Right cardiac atrium (tissue), 5 donors: ENCODE measurements at regions not wholly inside any gene's neighbourhood (a gene's known extent, or its start where the extent isn't known, plus 50 kb on each side); places are given as distances from the start of the nearest gene placed in this dataset.

Source experiments
- ATAC-seq, 2 donors: fragments of 200-7000 bp; cut with Tn5 transposase; one replicate each; pipeline versions ENCODE4 v1.8.0 to v1.9.1; 2020; ENCODE audit warnings: moderate library complexity in 2 of 2, mild to moderate bottlenecking in 1 of 2
- DNase-seq, 3 donors: peaks; one replicate each; pipeline ENCODE4 v3.0.0-alpha.2; 2020
- H3K27ac ChIP-seq: one replicate; pipeline ENCODE4 v1.5.1; 2013; ENCODE audit warnings: mild to moderate bottlenecking, low read length, control low read depth, moderate library complexity
- H3K27me3 ChIP-seq: one replicate; pipeline ENCODE4 v1.6.1; 2013; ENCODE audit not compliant: control insufficient read depth, insufficient read depth
- H3K4me1 ChIP-seq: one replicate; pipeline ENCODE4 v1.6.1; 2013; ENCODE audit warnings: low read length; ENCODE audit not compliant: control insufficient read depth, insufficient read depth
- H3K4me3 ChIP-seq: one replicate; pipeline ENCODE4 v1.5.1; 2013; ENCODE audit warnings: low read length, control low read depth
- H3K9me3 ChIP-seq: one replicate; pipeline ENCODE4 v1.6.1; 2013; ENCODE audit warnings: low read length; ENCODE audit not compliant: control insufficient read depth
- WGBS: extraction: QIAGEN DNeasy Blood & Tissue Kit; methylation state at CpG from one replicate; pipeline ENCODE4 v1.1.7; 2013; 5-methylcytosine and 5-hydroxymethylcytosine counted together
- intact Hi-C, 4 donors: fragments of 100-400 bp; cut with DNase I; formaldehyde crosslinking; loops; one replicate each; pipeline versions ENCODE4 v1.11.0 to v1.14.0; 2022 to 2023
- donor health status: healthy with polysubstance abuse.
- donor health status: DM: no; HTN: yes; CAD: no.
- donor health status: DM: no; HTN: no; CAD: no.
- donor health status: DM: no; HTN: yes; CAD: no; lungs with severe emphysema.
- donor health status: DM: yes; HTN: yes; CAD: no.

- Histone ChIP-seq H3K4me3 (no peak overlapping the region), H3K4me1 (no peaks in the 10 kb centered on the region), H3K9me3 (peaks cover 2% of the 10 kb centered on the region), H3K27me3 (no peaks in the 10 kb centered on the region), H3K27ac (no peak overlapping the region)
- ATAC-seq, result no peak
- WGBS, result 95% methylated on average over 2 of the region's 2 CpGs
- intact Hi-C loops, result no loop called here
- no peak for DNase-seq
These were observed 165.1 kb upstream of the SLC30A5 start for GRCh38 chr5:68928617-68929302.

GRCh38 chr5:68930139-68930538, 163.7 kb upstream of the SLC30A5 start:
- Histone ChIP-seq H3K27ac (no peak overlapping the region), H3K27me3 (no peaks in the 10 kb centered on the region), H3K4me3 (no peak overlapping the region), H3K4me1 (no peaks in the 10 kb centered on the region), H3K9me3 (peaks cover 2% of the 10 kb centered on the region)
- intact Hi-C loops, result no loop called here
- DNase-seq (no peak), ATAC-seq (no peak)
- 95% methylated on average over 5 of the region's 5 CpGs for WGBS

- no peak for ATAC-seq
- no peaks in the 10 kb centered on the region for H3K4me1 ChIP-seq
- intact Hi-C loops, result no loop called here
- no peak overlapping the region for H3K4me3 ChIP-seq
- DNase-seq, result no peak
- 87% methylated on average over 3 of the region's 3 CpGs for WGBS
- no peaks in the 10 kb centered on the region for H3K27me3 ChIP-seq
- peaks cover 2% of the 10 kb centered on the region for H3K9me3 ChIP-seq
- no peak overlapping the region for H3K27ac ChIP-seq
These were observed 160.9 kb upstream of the SLC30A5 start for GRCh38 chr5:68932830-68933434.

GRCh38 chr5:68942169-68942568, 151.6 kb upstream of the SLC30A5 start:
- 93% methylated on average over 2 of the region's 2 CpGs for WGBS
- no peaks in the 10 kb centered on the region for H3K4me1 ChIP-seq
- no peaks in the 10 kb centered on the region for H3K27me3 ChIP-seq
- ATAC-seq (no peak), DNase-seq (no peak)
- no peak overlapping the region for H3K27ac ChIP-seq
- H3K4me3 ChIP-seq, result no peak overlapping the region
- intact Hi-C loops, result no loop called here
- no peaks in the 10 kb centered on the region for H3K9me3 ChIP-seq

GRCh38 chr5:68946728-68947127, 147.1 kb upstream of the SLC30A5 start:
- no peak overlapping the region for H3K4me3 ChIP-seq
- H3K4me1 ChIP-seq, result peaks cover 9% of the 10 kb centered on the region
- intact Hi-C loops, result no loop called here
- H3K27ac ChIP-seq, result no peak overlapping the region
- no peaks in the 10 kb centered on the region for H3K9me3 ChIP-seq
- DNase-seq (no peak), ATAC-seq (no peak)
- H3K27me3 ChIP-seq, result no peaks in the 10 kb centered on the region
- 80% methylated on average over 3 of the region's 3 CpGs for WGBS

- no peaks in the 10 kb centered on the region for H3K9me3 ChIP-seq
- intact Hi-C loops, result no loop called here
- no peak overlapping the region for H3K4me3 ChIP-seq
- H3K4me1 ChIP-seq, result peaks cover 9% of the 10 kb centered on the region
- H3K27me3 ChIP-seq, result no peaks in the 10 kb centered on the region
- 23% methylated on average over 2 of the region's 2 CpGs for WGBS
- DNase-seq (no peak), ATAC-seq (no peak)
- H3K27ac ChIP-seq, result no peak overlapping the region
These were observed 145.8 kb upstream of the SLC30A5 start for GRCh38 chr5:68947986-68948385.

GRCh38 chr5:68949256-68949655, 144.6 kb upstream of the SLC30A5 start:
- Histone ChIP-seq H3K27me3 (no peaks in the 10 kb centered on the region), H3K4me1 (peaks cover 13% of the 10 kb centered on the region), H3K9me3 (no peaks in the 10 kb centered on the region), H3K27ac (no peak overlapping the region), H3K4me3 (no peak overlapping the region)
- ATAC-seq (no peak), DNase-seq (no peak)
- WGBS, result 56% methylated on average over 3 of the region's 3 CpGs
- intact Hi-C loops, result no loop called here

- no peak overlapping the region for H3K4me3 ChIP-seq
- H3K9me3 ChIP-seq, result no peaks in the 10 kb centered on the region
- H3K4me1 ChIP-seq, result peaks cover 13% of the 10 kb centered on the region
- no peaks in the 10 kb centered on the region for H3K27me3 ChIP-seq
- no peak overlapping the region for H3K27ac ChIP-seq
- intact Hi-C loops, result loop anchor here in 2 of 4 donors (10.0 kb wide), 1 partner anchor 65 kb away; no protein-coding TSS in a partner anchor
- ATAC-seq, result no peak
- 54% methylated on average over 4 of the region's 4 CpGs for WGBS
- DNase-seq, result no peak
These were observed 144.1 kb upstream of the SLC30A5 start for GRCh38 chr5:68949711-68950110.

GRCh38 chr5:68950125-68950524, 143.7 kb upstream of the SLC30A5 start:
- no peaks in the 10 kb centered on the region for H3K9me3 ChIP-seq
- DNase-seq, result no peak
- intact Hi-C loops, result loop anchor here in 2 of 4 donors (10.0 kb wide), 1 partner anchor 65 kb away; no protein-coding TSS in a partner anchor
- H3K27ac ChIP-seq, result no peak overlapping the region
- H3K4me3 ChIP-seq, result no peak overlapping the region
- H3K4me1 ChIP-seq, result peaks cover 13% of the 10 kb centered on the region
- ATAC-seq, result no peak
- no peaks in the 10 kb centered on the region for H3K27me3 ChIP-seq
- WGBS, result 67% methylated on average over 6 of the region's 6 CpGs

GRCh38 chr5:68950930-68951329, 142.9 kb upstream of the SLC30A5 start:
- WGBS, result 39% methylated on average over 1 of the region's 1 CpG
- ATAC-seq (no peak), DNase-seq (no peak)
- H3K9me3 ChIP-seq, result no peaks in the 10 kb centered on the region
- H3K27ac ChIP-seq, result no peak overlapping the region
- H3K4me1 ChIP-seq, result peaks cover 13% of the 10 kb centered on the region
- no peak overlapping the region for H3K4me3 ChIP-seq
- intact Hi-C loops, result loop anchor here in 2 of 4 donors (10.0 kb wide), 1 partner anchor 66 kb away; no protein-coding TSS in a partner anchor
- H3K27me3 ChIP-seq, result no peaks in the 10 kb centered on the region

- ATAC-seq (no peak), DNase-seq (no peak)
- H3K27me3 ChIP-seq, result no peaks in the 10 kb centered on the region
- no peak overlapping the region for H3K4me3 ChIP-seq
- intact Hi-C loops, result loop anchor here in 2 of 4 donors (10.0 kb wide), 1 partner anchor 69 kb away; no protein-coding TSS in a partner anchor
- peaks cover 13% of the 10 kb centered on the region for H3K4me1 ChIP-seq
- 41% methylated on average over 3 of the region's 3 CpGs for WGBS
- no peak overlapping the region for H3K27ac ChIP-seq
- H3K9me3 ChIP-seq, result no peaks in the 10 kb centered on the region
These were observed 140.5 kb upstream of the SLC30A5 start for GRCh38 chr5:68953231-68953874.
